ENCODE measurements at regions not wholly inside any gene's neighbourhood (a gene's known extent, or its start where the extent isn't known, plus 50 kb on each side); places are given as distances from the start of the nearest gene placed in this dataset.

GRCh38 chr4:10207116-10207515 lies 90.5 kb upstream of the WDR1 start:
- no peak overlapping the region for H3K27ac ChIP-seq
- no peak overlapping the region for H3K4me3 ChIP-seq
- H3K36me3 ChIP-seq = no peaks in the 10 kb centered on the region
- no peaks in the 10 kb centered on the region for H3K4me1 ChIP-seq
- no peaks in the 10 kb centered on the region for H3K9me3 ChIP-seq
- TF ChIP-seq CTCF (IDR thresholded peaks at IDR 0.05) = no peak
- no peaks in the 10 kb centered on the region for H3K27me3 ChIP-seq (ENCODE audit: low read depth)
- ATAC-seq (no peak), DNase-seq (no peak)
- intact Hi-C loops (cut with DNase I) = no loop called here

GRCh38 chr4:10205223-10205622 lies 88.6 kb upstream of the WDR1 start:
- Histone ChIP-seq H3K27ac (no peak overlapping the region), H3K27me3 (ENCODE audit: low read depth) (no peaks in the 10 kb centered on the region), H3K9me3 (no peaks in the 10 kb centered on the region), H3K4me3 (no peak overlapping the region), H3K4me1 (no peaks in the 10 kb centered on the region), H3K36me3 (no peaks in the 10 kb centered on the region)
- no peak for TF ChIP-seq CTCF (IDR thresholded peaks at IDR 0.05)
- intact Hi-C loops (cut with DNase I) = no loop called here
- ATAC-seq (no peak), DNase-seq (no peak)

- H3K27ac ChIP-seq = no peak overlapping the region
- H3K4me3 ChIP-seq = no peak overlapping the region
- H3K4me1 ChIP-seq = no peaks in the 10 kb centered on the region
- DNase-seq (no peak), ATAC-seq (no peak)
- no peaks in the 10 kb centered on the region for H3K27me3 ChIP-seq (ENCODE audit: low read depth)
- H3K36me3 ChIP-seq = no peaks in the 10 kb centered on the region
- H3K9me3 ChIP-seq = no peaks in the 10 kb centered on the region
- intact Hi-C loops (cut with DNase I) = no loop called here
- TF ChIP-seq CTCF (IDR thresholded peaks at IDR 0.05) = no peak
Measured at GRCh38 chr4:10204401-10205058, 87.9 kb upstream of the WDR1 start.

GRCh38 chr4:10203851-10204250 lies 87.3 kb upstream of the WDR1 start:
- ATAC-seq = no peak
- H3K36me3 ChIP-seq = no peaks in the 10 kb centered on the region
- no peaks in the 10 kb centered on the region for H3K9me3 ChIP-seq
- no peak for TF ChIP-seq CTCF (IDR thresholded peaks at IDR 0.05)
- DNase-seq = no peak
- no peak overlapping the region for H3K27ac ChIP-seq
- no peaks in the 10 kb centered on the region for H3K27me3 ChIP-seq (ENCODE audit: low read depth)
- intact Hi-C loops (cut with DNase I) = no loop called here
- no peak overlapping the region for H3K4me3 ChIP-seq
- no peaks in the 10 kb centered on the region for H3K4me1 ChIP-seq

- TF ChIP-seq CTCF (IDR thresholded peaks at IDR 0.05) = no peak
- ATAC-seq (peak in 1 of 2 donors; percentile 16), DNase-seq (no peak)
- no peaks in the 10 kb centered on the region for H3K9me3 ChIP-seq
- no peaks in the 10 kb centered on the region for H3K4me1 ChIP-seq
- no peak overlapping the region for H3K27ac ChIP-seq
- intact Hi-C loops (cut with DNase I) = no loop called here
- H3K36me3 ChIP-seq = no peaks in the 10 kb centered on the region
- H3K27me3 ChIP-seq (ENCODE audit: low read depth) = no peaks in the 10 kb centered on the region
- H3K4me3 ChIP-seq = no peak overlapping the region
Measured at GRCh38 chr4:10201381-10202223, 85.0 kb upstream of the WDR1 start.

Data from lower lobe of right lung (tissue), 2 donors.